NCI-H345 (cell line): ENCODE measurements at regions not wholly inside any gene's neighbourhood (a gene's known extent, or its start where the extent isn't known, plus 50 kb on each side); places are given as distances from the start of the nearest gene placed in this dataset.
A peak's percentile ranks its signal among the peaks of the same experiment; 100 is the strongest.

Experiments used
- DNase-seq: peaks from one replicate; lab custom pipeline; 2025; lab: John Stamatoyannopoulos, UW

GRCh38 chr2:149741646-149742045 lies 154.1 kb upstream of the MMADHC start:
- DNase-seq: no peak

- DNase-seq: no peak
These were observed 152.9 kb upstream of the MMADHC start for GRCh38 chr2:149740490-149740889.

DNA sequence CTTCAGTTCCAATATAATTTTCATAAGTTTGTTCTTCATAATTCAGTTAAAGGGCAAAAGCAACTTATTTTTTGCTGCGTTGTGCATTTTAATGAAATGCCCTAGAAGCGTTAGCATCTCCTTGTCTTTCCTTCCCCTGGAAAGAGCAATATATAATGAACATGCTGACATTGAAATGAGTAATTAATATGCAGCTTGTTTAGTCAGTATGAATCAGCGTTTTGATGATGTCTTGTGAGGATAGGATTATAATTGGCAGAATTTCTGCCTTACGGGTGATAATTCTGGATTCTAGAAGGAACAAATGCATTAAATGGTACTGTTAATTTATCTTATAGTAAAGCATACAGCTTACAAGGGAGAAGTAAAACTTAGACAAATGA lies 152.3 kb upstream of the MMADHC start:
- DNase-seq: no peak

DNA sequence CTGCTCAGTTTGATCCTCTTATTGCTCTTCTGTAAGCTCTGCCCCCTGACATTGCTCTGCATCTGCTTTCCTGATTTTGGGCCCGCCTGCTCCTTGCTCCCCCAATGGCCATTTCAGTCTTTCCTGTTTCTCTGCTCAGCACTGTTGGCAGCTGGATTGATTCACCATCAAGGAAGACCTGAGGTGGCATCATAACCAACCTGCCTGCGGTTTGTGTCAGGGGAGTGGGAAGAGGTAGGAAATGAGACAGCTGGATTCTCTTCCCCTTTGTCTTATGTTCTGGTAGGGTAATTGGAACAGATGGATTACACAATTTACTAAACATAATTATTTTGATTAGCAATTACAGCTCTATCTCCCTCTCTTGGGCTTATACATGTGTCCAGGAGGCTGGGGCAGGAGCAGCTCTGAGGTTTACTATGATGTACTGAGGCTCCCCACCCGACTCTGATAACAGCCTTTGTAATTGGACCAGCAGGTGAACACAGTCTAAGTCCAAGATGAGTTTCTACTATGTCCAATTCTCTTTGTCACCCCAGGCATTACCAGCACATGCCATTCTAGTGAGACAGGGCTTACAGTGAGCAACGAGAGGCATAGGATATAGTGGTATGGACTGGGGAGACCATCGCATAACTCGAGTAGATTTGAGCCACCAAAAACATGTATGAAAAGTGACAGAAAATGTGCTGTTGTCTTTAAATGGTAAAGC lies 151.8 kb upstream of the MMADHC start:
- DNase-seq: no peak

DNA sequence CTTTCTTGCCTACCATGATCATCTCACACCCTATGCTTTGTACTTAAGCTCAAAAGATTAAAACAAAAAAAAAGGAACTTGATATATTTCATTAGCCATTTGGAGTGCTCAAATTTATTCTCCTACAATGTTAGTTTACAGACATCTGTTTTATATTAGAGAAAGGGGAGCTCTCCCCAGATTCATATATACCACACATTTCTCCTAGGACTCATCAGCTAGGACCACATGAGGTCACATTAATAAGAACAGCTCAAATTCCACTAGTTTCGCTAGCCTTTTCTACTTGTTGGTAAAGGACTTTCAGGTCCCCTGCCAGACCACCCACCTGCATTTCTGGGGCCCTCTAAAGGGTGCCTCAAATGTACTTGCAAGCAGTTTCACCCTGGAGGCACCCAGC lies 151.2 kb upstream of the MMADHC start:
- DNase-seq: no peak

DNA sequence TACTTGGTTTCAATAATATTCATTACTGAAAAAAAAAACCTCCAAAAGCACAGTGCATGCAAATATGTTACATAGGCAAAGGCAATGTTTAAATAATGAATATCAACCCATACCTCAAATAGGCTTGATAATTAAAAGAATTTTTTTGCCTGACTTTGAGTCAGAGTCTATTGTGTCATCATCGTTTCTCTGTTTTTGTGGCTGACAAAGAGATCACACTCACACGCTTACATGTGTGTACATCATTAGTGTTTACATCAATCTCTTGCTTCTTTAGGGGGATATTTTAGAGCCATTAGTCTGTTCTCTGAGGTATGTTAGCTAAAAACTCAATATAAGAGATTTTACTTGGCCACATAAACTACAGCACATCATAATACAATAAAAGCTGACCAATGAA lies 150.3 kb upstream of the MMADHC start:
- DNase-seq: no peak

DNA sequence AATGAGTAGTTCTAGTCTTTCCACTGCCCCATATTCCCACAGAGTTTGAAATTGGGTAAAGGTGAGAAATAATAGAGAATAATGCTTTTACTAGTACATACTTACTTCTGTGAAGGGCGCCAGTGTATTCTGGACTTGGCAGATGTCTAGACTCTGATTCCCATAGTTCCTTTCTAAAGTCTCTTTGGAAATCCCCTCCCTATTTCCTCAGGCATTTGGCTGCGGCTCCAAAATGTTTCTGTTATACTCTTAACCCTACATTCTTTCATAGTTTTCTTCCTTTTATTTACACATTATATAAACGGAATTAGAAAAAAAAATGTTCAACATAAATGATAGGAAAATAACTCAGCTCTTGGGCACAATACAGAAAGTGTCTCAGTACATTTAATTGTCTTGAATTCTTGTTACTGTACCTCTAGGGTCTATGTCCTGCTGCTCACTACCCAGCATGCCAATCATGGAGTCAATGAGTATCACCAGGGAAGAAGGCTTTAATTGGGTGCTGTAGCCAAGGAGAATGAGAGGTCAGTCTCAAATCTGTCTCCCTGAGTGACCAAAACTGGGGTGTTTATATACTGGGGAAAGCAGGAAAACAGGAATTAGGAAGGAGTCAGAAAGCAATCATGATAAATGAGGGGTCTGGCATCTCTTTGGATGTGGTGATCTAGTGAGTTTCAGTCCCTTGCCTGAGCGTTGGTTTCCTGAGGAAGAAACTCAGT lies 147.8 kb upstream of the MMADHC start:
- DNase-seq: no peak

DNA sequence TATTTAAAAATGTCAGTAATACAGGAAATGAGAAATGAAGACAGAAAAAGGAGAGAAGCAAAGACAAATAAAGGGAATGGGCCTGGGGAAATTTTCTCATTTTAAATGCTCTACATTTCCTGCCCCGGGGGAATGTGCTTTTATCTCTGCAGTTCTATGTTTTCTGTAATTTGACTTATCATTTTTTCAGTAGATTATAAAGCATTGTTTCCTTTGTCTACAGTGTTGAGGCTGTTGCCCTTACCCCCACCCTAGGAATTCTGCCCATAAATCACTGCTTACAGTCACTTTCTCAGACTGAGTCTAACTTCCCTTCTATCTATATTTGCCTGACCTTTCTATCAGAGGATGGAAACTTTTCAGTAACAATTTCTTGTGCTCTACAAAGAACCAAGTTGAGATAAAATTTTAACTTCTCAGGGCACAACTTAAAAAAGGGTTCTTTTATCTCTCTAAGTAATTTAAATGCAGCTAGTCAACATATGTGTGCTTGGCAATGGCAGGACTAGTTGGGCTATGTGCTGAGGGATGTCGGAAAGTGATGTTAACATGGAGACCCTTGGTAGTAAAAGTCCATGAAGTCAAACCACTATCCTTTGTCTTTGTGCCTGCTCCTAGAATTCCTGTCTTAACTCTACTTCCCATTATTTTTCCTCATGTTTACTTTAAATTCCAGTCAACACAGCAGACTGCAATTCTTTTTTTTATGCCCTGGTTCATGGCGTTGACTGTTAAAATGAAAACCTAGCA lies 146.5 kb upstream of the MMADHC start:
- no peak for DNase-seq

DNA sequence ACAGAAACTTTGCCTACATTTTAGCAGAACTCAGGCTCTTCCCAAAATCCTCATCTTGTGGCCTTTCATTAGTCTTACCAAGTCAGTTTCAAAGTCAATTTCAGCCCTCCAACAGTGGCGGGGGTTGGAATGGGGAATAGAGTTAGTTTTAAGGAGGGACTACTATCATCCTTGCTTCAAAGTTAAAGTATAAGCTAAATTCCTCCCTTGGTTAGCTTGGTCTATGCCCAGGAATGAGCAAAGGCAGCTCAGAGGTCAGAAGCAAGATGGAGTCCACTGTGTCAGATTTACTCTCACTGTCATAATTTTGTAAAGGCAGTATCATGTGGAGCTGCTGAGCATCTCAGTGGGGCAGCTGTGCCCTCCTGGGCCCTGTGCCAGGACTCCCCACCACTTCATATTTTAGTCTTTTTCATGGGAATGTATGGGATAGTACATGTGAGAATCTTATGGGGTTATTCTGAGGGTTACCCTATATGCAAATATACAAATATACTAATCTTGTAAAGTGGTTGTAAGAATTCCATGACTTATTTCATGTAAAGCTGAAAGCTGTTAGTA lies 145.2 kb upstream of the MMADHC start:
- DNase-seq: peak; percentile 5

GRCh38 chr2:149732001-149732685 lies 144.6 kb upstream of the MMADHC start:
- DNase-seq: peak; percentile 11

DNA sequence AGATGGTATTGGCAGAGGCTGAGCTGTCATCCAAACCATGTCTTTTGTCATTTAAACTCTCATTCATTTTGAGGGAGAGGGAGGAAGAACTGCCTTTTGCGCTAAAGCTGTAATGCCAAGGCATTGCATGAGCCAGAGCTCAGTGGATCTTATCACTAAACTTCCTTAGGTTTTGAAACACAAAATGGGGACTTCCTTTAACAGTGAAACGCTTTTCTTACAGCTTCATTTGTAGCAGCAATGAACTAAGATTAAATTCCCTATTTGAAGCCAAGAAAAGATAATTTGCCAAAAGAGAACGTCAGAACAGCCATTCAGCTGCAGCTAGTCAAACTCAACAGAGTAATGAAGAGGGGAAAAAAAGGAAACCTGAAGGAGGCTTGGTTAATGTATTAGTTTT lies 143.5 kb upstream of the MMADHC start:
- DNase-seq: no peak

- no peak for DNase-seq
These were observed 142.0 kb upstream of the MMADHC start for GRCh38 chr2:149729586-149729985.

GRCh38 chr2:149727927-149728326 lies 140.4 kb upstream of the MMADHC start:
- DNase-seq: no peak

DNA sequence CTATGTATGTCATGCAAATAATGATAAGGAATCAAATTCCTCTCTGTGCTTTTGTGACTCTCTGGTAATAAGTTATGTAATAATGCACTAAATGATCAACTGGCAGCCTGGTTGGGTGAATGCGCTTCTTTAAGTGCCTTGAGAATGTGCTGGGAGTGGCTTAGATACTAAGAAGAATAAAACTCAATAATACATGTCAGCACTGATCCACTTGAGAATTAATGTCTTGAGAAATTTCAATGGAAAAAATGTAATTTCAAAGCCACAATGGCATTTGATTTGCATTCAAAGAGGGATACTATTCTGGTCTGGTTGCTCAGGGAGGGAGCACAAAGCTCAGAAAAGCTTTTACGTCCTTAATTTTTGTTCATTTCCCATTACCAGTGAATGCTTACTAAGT lies 137.7 kb upstream of the MMADHC start:
- no peak for DNase-seq

GRCh38 chr2:149724091-149724490 lies 136.5 kb upstream of the MMADHC start:
- DNase-seq: no peak

GRCh38 chr2:149720615-149721014 lies 133.0 kb upstream of the MMADHC start:
- DNase-seq: no peak

DNA sequence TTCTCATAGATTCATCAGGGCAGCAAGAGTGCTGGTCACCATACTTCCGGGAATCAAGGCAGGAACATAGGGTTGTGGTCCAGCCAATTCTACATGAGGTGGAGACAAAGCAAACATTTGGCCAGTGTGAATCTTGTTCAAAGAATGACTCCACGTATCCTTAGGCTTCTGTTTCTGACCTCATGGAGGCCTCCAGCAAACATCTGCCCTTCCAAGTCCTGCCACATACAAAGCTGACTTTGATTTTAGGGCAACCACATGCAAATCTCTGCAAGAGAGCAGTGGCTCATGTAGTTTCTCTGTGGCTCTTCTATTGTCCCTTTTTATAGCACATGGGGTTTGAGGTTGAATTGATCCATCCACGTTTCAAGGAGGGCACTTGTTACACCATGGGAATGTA lies 132.1 kb upstream of the MMADHC start:
- no peak for DNase-seq

DNA sequence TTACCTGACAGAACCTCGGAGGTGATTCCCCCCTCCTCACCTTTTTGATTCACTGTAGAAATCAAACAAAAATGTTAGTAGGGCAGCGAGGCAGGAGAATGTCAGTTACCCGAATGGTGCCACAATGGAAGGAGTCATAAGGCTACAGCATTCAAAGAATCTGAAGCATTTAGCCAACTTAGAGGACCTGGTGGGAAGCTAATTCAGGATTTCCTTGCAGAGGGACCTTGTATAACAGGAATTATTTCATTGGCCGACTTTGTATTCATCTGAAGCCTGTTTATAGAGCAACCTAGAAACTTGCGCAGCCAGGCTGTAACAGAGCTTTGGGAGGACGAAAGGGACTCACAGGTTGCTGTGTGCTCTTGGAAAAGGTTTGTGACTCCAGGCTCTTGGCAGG lies 129.1 kb upstream of the MMADHC start:
- DNase-seq: no peak

- no peak for DNase-seq
These were observed 128.3 kb upstream of the MMADHC start for GRCh38 chr2:149715894-149716293.

DNA sequence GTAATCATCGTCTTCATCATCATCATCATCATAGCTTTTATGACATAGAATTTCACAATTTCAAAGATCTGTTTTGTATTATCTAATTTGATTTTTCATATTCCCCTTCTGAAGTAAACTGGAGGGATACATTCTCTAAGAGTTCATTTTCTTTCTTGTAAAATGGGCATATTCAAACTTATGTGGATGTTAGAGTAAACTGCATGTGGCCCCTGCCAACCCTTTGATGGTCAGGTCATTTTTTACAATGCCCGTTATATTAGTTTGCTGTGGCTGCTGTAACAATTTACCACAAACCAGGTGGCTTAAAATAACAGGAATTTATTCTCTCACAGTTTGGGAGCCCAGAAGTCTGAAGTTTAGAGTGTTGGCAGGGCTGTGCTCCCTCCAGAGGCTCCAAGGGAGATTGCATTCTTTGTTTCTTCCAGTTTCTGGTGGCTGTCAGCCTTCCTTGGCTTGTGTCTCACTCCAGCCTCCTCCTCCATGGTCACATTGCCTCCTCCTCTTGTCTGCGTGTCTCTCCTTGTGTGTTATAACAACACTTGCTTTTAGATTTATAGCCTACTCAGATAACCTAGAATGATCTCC lies 127.5 kb upstream of the MMADHC start:
- no peak for DNase-seq

DNA sequence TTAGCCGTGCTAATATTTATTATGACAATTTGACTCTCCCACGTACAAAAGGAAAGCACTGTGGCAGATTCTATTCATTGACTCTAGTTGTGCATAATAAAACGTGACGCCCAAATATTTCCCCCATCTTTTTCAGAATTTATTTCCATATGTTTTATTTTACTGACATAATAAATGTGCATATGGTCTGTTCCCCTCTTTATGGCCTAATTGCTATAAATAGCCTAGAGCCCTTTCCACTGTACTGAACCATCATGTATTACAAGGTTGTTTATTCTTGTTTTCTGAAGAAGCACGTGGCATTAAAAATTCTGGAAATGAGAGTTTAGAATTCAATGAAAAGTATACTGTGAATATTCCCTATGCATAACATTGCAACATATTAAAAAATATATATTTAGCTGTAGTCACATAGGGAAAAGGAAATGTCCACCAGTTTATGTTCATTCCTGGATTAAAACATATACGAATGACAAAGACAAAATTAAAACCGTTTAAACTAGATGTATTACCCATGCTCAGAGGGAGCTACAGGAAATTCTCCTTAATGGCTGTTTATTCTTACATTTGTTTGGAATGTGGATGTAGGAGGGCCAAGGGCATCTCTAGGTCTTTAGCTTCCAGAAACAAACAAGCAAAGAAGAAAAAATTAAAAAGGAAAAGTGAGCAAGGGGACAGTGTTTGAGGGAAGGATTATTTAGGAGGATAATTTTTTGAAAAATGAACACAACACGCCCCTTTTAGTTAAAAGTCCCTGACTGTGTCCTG lies 122.1 kb upstream of the MMADHC start:
- no peak for DNase-seq
